Muscle of leg (tissue), 3 donors: ENCODE measurements at regions not wholly inside any gene's neighbourhood (a gene's known extent, or its start where the extent isn't known, plus 50 kb on each side); places are given as distances from the start of the nearest gene placed in this dataset.

ENCODE experiments used
- DNase-seq: peaks from one replicate; pipeline ENCODE4 v3.0.0; 2013
- H3K27ac ChIP-seq: one replicate; pipeline ENCODE4 v1.5.1; 2013; ENCODE audit warnings: mild to moderate bottlenecking, low read length, control low read depth
- H3K27me3 ChIP-seq: one replicate; pipeline ENCODE4 v1.6.1; 2013; ENCODE audit warnings: low read length; ENCODE audit not compliant: control insufficient read depth, insufficient read depth
- H3K36me3 ChIP-seq: one replicate; pipeline ENCODE4 v1.6.1; 2013; ENCODE audit warnings: low read length; ENCODE audit not compliant: control insufficient read depth, insufficient read depth
- H3K4me1 ChIP-seq: one replicate; pipeline ENCODE4 v1.6.1; 2013; ENCODE audit warnings: low read length; ENCODE audit not compliant: control insufficient read depth, insufficient read depth
- H3K4me3 ChIP-seq: one replicate; pipeline ENCODE4 v1.5.1; 2013; ENCODE audit warnings: low read length, control low read depth
- H3K9me3 ChIP-seq: replicated peaks from 2 replicates; pipeline ENCODE4 v1.6.1; 2013; ENCODE audit warnings: low read depth, low read length; ENCODE audit not compliant: control insufficient read depth
- WGBS: methylation state at CpG from one replicate; pipeline ENCODE4 v1.1.5; 2013; ENCODE audit warnings: missing lambda C conversion rate; ENCODE audit not compliant: insufficient coverage; 5-methylcytosine and 5-hydroxymethylcytosine counted together

- H3K27me3 ChIP-seq: no peaks in the 10 kb centered on the region
- no peaks in the 10 kb centered on the region for H3K36me3 ChIP-seq
- no peak overlapping the region for H3K4me3 ChIP-seq
- DNase-seq: peak; percentile 51
- H3K27ac ChIP-seq: peak overlapping the region; percentile 37
- H3K9me3 ChIP-seq: no peaks in the 10 kb centered on the region
- 13% methylated on average over 5 of the region's 6 CpGs for WGBS
- peaks cover 4% of the 10 kb centered on the region for H3K4me1 ChIP-seq
Observed at GRCh38 chr4:56757821-56758411, 63.6 kb downstream of the SPINK2 start.

- no peaks in the 10 kb centered on the region for H3K27me3 ChIP-seq
- peaks cover 4% of the 10 kb centered on the region for H3K4me1 ChIP-seq
- no peaks in the 10 kb centered on the region for H3K9me3 ChIP-seq
- H3K4me3 ChIP-seq: no peak overlapping the region
- no peak for DNase-seq
- whole genome bisulfite sequencing: 76% methylated on average over 3 of the region's 5 CpGs
- no peaks in the 10 kb centered on the region for H3K36me3 ChIP-seq
- no peak overlapping the region for H3K27ac ChIP-seq
Observed at GRCh38 chr4:56757261-56757746, 64.2 kb downstream of the SPINK2 start.

GRCh38 chr4:56755901-56756300 is 65.6 kb downstream of the SPINK2 start:
- H3K27me3 ChIP-seq: no peaks in the 10 kb centered on the region
- no peaks in the 10 kb centered on the region for H3K36me3 ChIP-seq
- WGBS: 33% methylated on average over 3 of the region's 4 CpGs
- H3K9me3 ChIP-seq: no peaks in the 10 kb centered on the region
- H3K27ac ChIP-seq: no peak overlapping the region
- H3K4me1 ChIP-seq: peaks cover 4% of the 10 kb centered on the region
- no peak overlapping the region for H3K4me3 ChIP-seq
- DNase-seq: no peak

GRCh38 chr4:56752985-56753384 is 68.5 kb downstream of the SPINK2 start:
- peaks cover 4% of the 10 kb centered on the region for H3K4me1 ChIP-seq
- no peak overlapping the region for H3K27ac ChIP-seq
- H3K36me3 ChIP-seq: no peaks in the 10 kb centered on the region
- no peaks in the 10 kb centered on the region for H3K9me3 ChIP-seq
- 20% methylated on average over 1 of the region's 2 CpGs for WGBS
- DNase-seq: no peak
- no peaks in the 10 kb centered on the region for H3K27me3 ChIP-seq
- H3K4me3 ChIP-seq: no peak overlapping the region

DNA sequence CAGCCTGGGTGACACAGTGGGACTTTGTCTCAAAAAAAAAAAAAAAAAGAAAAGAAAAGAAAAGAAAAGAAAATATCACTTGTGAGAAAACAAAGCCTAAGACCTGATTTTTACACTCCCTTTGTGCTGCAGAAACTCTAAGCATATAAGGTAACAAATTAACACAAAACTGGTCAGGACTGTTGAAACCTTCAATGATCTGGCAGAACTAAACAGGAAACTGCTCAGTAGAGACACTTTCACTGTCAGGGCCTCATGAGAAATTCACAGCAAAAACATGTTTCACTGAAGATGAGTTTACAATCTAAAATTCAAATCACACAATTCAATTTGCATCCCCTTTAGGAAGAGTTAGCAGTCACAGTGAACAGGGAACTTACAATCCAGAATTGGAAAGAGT is 69.1 kb upstream of the HOPX start:
- Histone ChIP-seq H3K4me1 (no peaks in the 10 kb centered on the region), H3K27ac (no peak overlapping the region), H3K36me3 (no peaks in the 10 kb centered on the region), H3K4me3 (no peak overlapping the region), H3K9me3 (no peaks in the 10 kb centered on the region), H3K27me3 (no peaks in the 10 kb centered on the region)
- no peak for DNase-seq

- Histone ChIP-seq H3K27ac (no peak overlapping the region), H3K4me1 (no peaks in the 10 kb centered on the region), H3K36me3 (no peaks in the 10 kb centered on the region), H3K27me3 (no peaks in the 10 kb centered on the region), H3K9me3 (no peaks in the 10 kb centered on the region), H3K4me3 (no peak overlapping the region)
- 100% methylated on average over 1 of the region's 2 CpGs for WGBS
- DNase-seq: no peak
Observed at GRCh38 chr4:56748271-56748670, 67.2 kb upstream of the HOPX start.

DNA sequence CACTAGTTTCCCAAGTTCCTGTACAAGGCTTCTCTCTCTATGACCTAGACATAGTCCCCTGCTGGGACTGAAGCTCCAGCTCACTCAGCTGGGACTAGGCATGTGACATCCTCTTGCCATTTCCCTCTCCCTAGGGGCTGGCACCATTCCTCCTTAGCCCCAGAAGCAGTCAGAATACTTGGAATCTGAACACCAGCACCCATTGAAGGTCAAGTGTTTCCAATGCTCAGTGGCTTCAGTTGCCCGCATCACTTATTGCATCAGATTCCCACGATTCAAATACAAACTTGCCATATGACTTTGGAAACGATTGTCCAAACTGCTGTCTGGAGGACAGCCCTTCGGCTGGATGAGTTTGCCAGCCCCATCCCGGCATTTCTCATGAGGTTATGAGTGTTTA is 65.5 kb upstream of the HOPX start:
- 70% methylated on average over 4 of the region's 5 CpGs for WGBS
- Histone ChIP-seq H3K36me3 (no peaks in the 10 kb centered on the region), H3K4me3 (no peak overlapping the region), H3K27ac (no peak overlapping the region), H3K4me1 (no peaks in the 10 kb centered on the region), H3K27me3 (no peaks in the 10 kb centered on the region), H3K9me3 (no peaks in the 10 kb centered on the region)
- DNase-seq: no peak

DNA sequence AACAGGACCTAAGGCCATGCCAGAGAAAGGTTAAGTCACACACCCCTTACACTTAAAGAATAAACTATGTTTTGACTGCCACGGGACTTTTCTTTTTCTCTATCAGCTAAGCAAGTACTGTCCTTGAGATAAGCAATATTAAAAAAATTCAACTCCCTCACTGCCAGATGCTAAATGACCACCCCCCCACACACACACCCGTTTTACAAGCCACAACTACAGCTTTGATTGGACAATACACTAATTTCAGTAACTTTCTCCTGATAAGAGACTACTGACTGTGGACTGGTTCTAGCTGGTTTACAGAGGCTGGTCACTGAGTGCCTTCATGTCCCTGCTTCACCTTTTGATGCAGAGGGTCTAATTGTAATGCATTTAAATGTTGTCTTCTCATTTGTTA is 63.9 kb upstream of the HOPX start:
- 83% methylated on average over 2 of the region's 2 CpGs for WGBS
- Histone ChIP-seq H3K4me3 (no peak overlapping the region), H3K27ac (no peak overlapping the region), H3K4me1 (no peaks in the 10 kb centered on the region), H3K27me3 (no peaks in the 10 kb centered on the region), H3K9me3 (no peaks in the 10 kb centered on the region), H3K36me3 (no peaks in the 10 kb centered on the region)
- DNase-seq: no peak

- no peak overlapping the region for H3K27ac ChIP-seq
- peaks cover 2% of the 10 kb centered on the region for H3K4me1 ChIP-seq
- no peaks in the 10 kb centered on the region for H3K36me3 ChIP-seq
- no peak overlapping the region for H3K4me3 ChIP-seq
- no CpG with 5 or more reads among the region's 1 CpG for WGBS
- no peaks in the 10 kb centered on the region for H3K27me3 ChIP-seq
- DNase-seq: no peak
- H3K9me3 ChIP-seq: no peaks in the 10 kb centered on the region
Observed at GRCh38 chr4:56744030-56744429, 62.9 kb upstream of the HOPX start.

GRCh38 chr4:56743550-56743949 is 62.5 kb upstream of the HOPX start:
- DNase-seq: no peak
- no CpG with 5 or more reads among the region's 1 CpG for WGBS
- H3K27me3 ChIP-seq: no peaks in the 10 kb centered on the region
- peaks cover 2% of the 10 kb centered on the region for H3K4me1 ChIP-seq
- no peaks in the 10 kb centered on the region for H3K9me3 ChIP-seq
- H3K4me3 ChIP-seq: no peak overlapping the region
- no peak overlapping the region for H3K27ac ChIP-seq
- no peaks in the 10 kb centered on the region for H3K36me3 ChIP-seq
